CD4-positive, alpha-beta T cell treated with Interleukin-15 for 4 hours (primary cell): ENCODE measurements at regions not wholly inside any gene's neighbourhood (a gene's known extent, or its start where the extent isn't known, plus 50 kb on each side); places are given as distances from the start of the nearest gene placed in this dataset.

ENCODE experiments used
- DNase-seq: peaks from one replicate; pipeline ENCODE4 v3.0.0-alpha.2; 2020; ENCODE audit warnings: low spot score

GRCh38 chr14:86897704-86898513 lies 1095.1 kb downstream of the GALC start:
- DNase-seq: no peak

- DNase-seq: no peak
These were observed 1095.8 kb downstream of the GALC start for GRCh38 chr14:86897224-86897623.

- DNase-seq: no peak
These were observed 1096.3 kb downstream of the GALC start for GRCh38 chr14:86896701-86897100.

GRCh38 chr14:86892152-86892956 lies 1100.6 kb downstream of the GALC start:
- DNase-seq: no peak

GRCh38 chr14:86885280-86885679 lies 1107.7 kb downstream of the GALC start:
- no peak for DNase-seq

- no peak for DNase-seq
These were observed 1108.5 kb downstream of the GALC start for GRCh38 chr14:86884498-86884897.

- DNase-seq: no peak
These were observed 1110.2 kb downstream of the GALC start for GRCh38 chr14:86882818-86883217.

GRCh38 chr14:86865934-86866333 lies 1127.0 kb downstream of the GALC start:
- DNase-seq: no peak

GRCh38 chr14:86858591-86858990 lies 1134.4 kb downstream of the GALC start:
- no peak for DNase-seq

GRCh38 chr14:86858031-86858430 lies 1135.0 kb downstream of the GALC start:
- DNase-seq: no peak

GRCh38 chr14:86852530-86852929 lies 1140.5 kb downstream of the GALC start:
- DNase-seq: no peak

- no peak for DNase-seq
These were observed 1145.8 kb downstream of the GALC start for GRCh38 chr14:86847140-86847539.

GRCh38 chr14:86838363-86838762 lies 1154.6 kb downstream of the GALC start:
- no peak for DNase-seq

- no peak for DNase-seq
These were observed 1166.3 kb downstream of the GALC start for GRCh38 chr14:86826661-86827060.

GRCh38 chr14:86824167-86824566 lies 1168.8 kb downstream of the GALC start:
- no peak for DNase-seq

- DNase-seq: no peak
These were observed 1169.4 kb downstream of the GALC start for GRCh38 chr14:86823581-86823980.

GRCh38 chr14:86815341-86815740 lies 1177.6 kb downstream of the GALC start:
- DNase-seq: no peak

GRCh38 chr14:86802726-86803125 lies 1190.3 kb downstream of the GALC start:
- DNase-seq: no peak

GRCh38 chr14:86799244-86799647 lies 1193.7 kb downstream of the GALC start:
- no peak for DNase-seq

GRCh38 chr14:86798330-86798729 lies 1194.7 kb downstream of the GALC start:
- no peak for DNase-seq

- no peak for DNase-seq
These were observed 1196.0 kb downstream of the GALC start for GRCh38 chr14:86797075-86797351.

- no peak for DNase-seq
These were observed 1196.5 kb downstream of the GALC start for GRCh38 chr14:86796221-86797074.

- no peak for DNase-seq
These were observed 1198.3 kb downstream of the GALC start for GRCh38 chr14:86794689-86795088.
